Activated CD8-positive, alpha-beta memory T cell treated with anti-CD3 and anti-CD28 coated beads, Interleukin-2, amount 50 U/mL, for 1 hour (primary cell): ENCODE measurements at regions not wholly inside any gene's neighbourhood (a gene's known extent, or its start where the extent isn't known, plus 50 kb on each side); places are given as distances from the start of the nearest gene placed in this dataset.
"Not testable (repeated sequence)": the region's sequence is repeated elsewhere in the genome, so short reads cannot be mapped to it uniquely, and the experiment has no call there.

Experiments
- DNase-seq: peaks from one replicate; pipeline ENCODE4 v3.0.0-alpha.2; 2020; ENCODE audit errors: extremely low read depth

DNA sequence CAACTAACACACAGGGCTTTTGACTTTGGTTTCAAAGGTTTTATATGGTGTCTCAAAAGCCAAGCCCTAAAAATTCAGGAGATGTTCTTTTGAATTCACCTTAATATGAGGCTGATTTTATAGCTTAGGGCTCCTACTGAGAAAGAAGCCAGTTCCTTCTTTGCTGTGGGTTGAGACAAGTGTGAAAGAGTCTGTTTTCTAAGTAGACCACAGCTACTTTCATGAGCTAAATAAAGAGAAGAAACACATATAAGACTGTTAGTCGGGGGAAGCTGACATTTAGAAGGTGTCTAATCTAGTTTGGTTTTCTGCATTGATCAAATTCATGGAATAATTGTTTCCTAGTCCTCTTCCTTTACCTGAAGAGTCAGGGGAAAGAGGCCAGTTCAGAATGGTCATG is 332.1 kb upstream of the CELF2 start:
- DNase-seq: no peak

GRCh38 chr10:10687751-10688150 is 329.9 kb upstream of the CELF2 start:
- DNase-seq: no peak

GRCh38 chr10:10699427-10699826 is 318.2 kb upstream of the CELF2 start:
- DNase-seq: no peak

DNA sequence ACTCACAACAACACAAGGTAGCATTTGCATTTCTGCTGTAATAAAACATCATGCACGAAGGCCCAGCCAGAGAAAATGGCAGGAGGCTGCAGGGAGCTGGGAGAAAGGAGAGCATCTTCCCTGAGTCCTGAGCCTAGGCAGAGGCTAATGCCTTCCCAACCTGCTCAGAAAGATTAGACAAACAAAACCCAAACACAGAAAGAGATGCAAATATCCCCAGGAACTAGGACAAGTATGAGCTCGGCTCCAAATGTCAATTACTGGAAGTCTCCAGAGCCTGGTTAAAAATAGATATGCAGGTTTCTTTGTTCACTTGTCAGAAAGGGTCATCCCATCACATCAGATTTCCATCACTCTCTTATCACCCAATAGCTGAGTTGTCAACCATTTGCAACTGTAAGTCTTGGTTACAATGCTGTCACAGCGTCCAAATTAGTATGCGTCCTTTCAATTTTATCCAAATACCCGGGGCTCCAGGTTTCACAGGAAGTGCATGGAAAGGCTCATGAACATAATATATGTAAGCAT is 316.5 kb upstream of the CELF2 start:
- DNase-seq: no peak

DNA sequence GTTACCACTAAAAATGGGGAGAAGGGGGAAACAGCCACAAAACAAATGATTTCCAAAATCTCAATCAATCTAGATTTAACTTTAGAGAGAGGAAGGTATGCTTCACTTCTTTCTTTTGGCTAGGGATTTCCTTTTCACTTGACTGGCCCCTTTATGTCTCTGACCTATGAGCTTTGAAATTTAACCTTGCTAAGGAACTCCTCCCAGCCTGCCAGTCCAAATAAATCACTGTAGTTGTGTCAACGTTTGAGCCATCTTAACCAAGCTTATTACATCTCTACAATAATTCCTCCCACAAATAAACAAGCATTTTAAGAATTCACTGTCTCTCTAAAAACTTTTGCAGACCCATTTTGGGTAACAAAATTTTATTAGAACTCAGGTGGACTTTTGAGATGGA is 315.5 kb upstream of the CELF2 start:
- no peak for DNase-seq

DNA sequence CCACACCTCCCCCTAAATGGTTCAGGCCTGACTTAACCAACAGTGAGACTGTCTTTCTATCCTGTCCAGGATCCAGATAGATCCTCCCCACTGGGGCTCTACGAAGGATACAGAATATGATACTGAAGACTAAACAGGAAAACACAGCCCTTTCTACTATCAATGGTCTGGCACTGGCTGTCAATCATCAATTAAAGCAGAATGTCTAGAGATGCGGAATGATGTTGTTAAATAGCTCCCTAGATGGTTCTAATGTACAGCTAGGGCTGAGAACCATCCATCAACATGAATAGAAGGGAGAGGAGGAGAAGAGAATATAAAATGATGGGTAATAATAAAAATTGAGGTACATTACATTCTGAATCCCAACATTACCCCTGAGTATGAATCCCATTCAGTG is 314.3 kb upstream of the CELF2 start:
- no peak for DNase-seq

DNA sequence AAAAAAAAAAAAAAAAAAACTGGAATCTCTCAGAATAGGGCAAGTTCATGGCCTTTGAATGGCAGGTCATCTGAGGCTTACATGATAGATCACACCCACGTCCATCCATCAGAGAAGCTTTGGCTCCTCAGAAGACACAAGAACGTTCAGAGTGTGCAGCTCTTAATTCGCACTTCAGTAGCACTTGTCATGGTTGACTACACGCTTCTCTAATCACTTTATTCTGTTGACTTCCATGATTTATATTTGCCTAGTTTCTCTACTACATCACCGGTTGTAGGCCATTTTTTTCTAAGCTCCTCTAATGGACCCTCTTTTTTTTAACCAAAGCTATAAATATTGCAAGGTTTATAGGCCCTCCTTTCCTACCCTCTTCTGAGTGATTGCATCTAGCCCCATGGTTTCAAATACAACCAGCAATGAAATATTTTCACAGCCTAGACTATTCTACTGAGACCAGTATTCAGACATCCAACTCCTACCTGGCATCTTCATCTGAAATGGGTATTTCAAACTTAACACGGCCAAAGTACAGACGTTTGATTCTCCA is 305.4 kb upstream of the CELF2 start:
- no peak for DNase-seq

GRCh38 chr10:10714327-10714726 is 303.3 kb upstream of the CELF2 start:
- DNase-seq: no peak

- no peak for DNase-seq
Observed at GRCh38 chr10:10716972-10717371, 300.7 kb upstream of the CELF2 start.

GRCh38 chr10:10722422-10722821 is 295.2 kb upstream of the CELF2 start:
- no peak for DNase-seq

DNA sequence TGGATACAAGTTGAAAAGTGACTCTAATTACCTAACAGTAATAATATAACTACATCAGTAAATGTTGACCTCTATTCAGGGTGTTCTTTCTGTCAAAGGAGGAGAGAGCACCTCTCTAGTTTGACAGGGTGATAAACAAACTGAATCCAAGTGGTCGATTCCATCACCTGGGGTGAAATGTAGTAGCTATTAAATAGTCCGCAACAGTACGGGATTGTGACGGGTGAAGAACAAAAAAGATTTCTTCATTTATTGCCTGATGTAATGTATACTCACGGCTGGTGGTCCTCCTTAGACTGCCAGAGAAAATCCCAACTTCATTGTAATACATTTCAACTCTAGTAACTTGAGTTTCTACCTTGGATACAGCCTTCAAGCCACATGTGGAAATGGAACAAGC is 292.5 kb upstream of the CELF2 start:
- no peak for DNase-seq

- DNase-seq: no peak
Observed at GRCh38 chr10:10726101-10726500, 291.6 kb upstream of the CELF2 start.

DNA sequence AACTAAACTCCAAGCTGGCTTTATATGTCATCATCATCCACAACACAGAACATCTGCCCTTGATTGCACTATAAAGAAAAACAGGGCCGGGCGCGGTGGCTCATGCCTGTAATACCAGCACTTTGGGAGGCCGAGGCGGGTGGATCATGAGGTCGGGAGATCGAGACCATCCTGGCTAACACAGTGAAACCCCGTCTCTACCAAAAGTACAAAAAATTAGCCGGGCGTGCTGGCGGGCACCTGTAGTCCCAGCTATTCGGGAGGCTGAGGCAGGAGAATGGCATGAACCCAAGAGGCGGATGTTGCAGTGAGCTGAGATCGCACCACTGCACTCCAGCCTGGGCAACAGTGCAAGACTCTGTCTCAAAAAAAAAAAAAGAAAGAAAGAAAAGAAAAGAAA is 290.3 kb upstream of the CELF2 start:
- DNase-seq: not testable (repeated sequence)

DNA sequence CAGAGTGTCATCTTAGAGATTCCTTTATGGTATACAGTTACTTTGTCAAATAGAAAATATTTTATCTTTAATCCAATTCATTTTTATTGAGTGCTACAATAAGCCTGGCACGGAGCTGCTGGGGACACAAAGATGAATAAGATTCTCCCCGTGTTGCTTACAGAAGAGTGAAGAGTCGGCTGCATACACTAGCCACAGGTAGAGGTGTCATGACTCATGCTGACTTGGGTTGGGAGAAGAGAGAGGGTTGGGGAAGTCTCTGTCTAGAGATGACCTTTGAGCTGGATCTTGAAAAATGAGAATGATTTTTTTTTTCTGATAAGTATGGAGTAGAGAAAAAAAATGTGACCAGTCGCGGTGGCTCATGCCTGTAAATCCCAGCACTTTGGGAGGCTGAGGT is 289.9 kb upstream of the CELF2 start:
- no peak for DNase-seq

DNA sequence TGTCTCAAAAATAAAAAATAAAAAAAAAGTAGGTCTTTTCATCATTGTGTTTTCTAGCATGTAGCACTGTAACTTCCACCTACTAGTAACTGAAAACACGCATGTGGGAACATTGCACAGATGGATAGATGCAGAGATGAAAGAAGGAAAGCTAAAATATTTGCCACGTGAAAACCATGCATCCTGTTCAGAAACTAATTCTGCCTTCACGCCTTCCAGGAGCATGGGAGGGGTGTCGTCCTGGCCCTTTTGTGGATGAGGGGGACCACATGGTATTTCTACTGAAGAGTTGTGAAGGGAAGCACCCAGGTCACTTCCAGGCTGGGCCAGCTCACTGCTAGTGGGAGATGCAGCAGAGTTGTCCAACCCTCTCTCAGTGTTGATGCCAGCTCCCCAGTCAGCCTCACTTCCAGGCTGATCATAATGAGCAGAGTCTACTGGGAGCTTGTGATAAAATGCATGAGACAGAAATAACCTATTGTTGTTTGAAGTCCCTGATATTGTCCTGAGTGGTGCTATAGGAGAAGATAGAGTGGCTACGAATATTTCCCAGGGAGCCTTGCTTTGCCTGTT is 287.1 kb upstream of the CELF2 start:
- DNase-seq: no peak

DNA sequence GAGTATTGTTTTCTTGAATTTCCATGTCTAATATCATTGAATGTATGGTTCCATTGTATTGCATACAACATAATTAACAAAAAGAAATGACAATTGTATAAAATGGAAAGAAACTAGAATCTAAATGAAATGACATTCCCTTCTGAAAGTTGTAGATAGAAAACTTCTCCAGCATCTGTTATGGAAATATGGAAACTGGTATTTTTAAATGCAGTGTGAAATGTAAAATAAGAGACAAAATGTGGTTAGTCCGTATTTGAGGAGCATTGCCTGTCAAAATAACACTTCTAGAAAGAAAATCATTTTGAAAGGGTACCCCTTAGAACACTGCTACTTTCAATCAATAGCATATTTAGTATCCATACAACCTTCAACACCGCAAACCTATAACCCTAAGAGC is 286.3 kb upstream of the CELF2 start:
- DNase-seq: no peak

DNA sequence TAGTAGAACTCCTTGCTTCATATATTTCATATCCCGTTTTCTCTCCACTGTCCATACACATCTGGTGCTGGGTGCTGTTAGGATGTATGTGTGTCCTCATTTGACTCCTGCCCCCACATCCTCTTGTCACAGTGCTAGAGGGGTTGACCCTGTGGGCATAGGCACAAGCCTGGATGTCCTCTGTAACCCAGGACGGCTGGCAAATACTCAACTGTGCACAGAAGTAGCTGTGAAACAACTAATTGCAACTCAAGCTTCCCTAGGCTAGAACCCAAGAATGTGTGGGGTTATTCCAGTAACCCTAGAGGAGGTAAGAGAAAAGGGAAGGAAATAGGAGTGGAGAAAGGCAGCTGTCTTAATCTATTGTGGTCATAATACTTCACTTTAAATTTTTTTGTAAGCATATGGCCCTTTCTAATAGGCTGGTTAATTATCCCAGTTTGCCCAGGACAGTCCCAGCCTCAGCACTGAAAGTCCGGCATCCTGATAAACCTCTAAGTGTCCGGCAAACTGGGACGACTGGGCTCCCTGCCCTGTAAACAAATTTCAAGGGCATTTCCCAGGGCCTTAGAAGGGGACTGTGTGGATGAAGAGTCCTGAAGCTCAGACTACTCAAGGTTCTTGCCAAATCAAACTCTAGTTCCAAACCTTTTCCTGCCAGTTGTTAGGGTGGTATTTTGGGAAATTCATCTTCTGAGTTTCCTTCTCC is 283.2 kb upstream of the CELF2 start:
- DNase-seq: no peak

DNA sequence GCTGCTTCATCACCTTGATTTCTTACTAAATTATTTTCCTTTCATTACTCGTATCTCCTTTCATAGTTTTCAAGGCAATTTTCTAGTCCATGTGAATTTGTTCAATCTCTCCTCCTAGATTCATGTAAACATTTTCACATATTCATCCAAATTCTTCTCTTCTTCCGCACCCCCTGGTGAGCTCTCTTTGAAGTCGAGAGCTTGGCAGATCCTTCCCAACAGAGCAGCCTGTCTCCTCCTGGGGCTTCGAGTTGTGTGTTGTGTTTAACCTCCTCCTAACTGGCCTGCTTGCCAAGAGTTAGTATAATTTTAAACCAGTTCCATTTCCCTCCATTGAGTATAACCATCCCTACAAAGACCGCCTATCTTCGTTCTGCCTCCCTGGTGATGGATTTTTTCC is 272.4 kb upstream of the CELF2 start:
- DNase-seq: no peak

DNA sequence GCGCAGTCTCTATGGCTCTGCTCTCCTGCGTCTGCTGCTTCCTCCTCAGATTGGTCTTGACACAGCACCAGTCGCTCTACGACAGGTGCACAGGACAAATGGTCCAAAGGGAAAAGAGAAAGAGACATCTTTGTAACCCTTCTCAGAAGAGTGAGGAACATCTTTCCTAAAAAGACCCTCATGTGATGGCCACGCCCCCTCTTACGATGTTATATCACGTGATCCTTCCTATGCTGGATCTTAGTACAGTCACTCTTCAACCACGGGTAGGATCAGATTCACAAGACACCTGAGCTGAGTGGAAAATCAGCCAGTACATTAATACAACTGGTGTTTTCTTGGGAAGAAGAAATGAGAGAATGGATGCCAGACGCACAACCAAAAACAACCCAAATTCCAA is 262.2 kb upstream of the CELF2 start:
- DNase-seq: no peak

DNA sequence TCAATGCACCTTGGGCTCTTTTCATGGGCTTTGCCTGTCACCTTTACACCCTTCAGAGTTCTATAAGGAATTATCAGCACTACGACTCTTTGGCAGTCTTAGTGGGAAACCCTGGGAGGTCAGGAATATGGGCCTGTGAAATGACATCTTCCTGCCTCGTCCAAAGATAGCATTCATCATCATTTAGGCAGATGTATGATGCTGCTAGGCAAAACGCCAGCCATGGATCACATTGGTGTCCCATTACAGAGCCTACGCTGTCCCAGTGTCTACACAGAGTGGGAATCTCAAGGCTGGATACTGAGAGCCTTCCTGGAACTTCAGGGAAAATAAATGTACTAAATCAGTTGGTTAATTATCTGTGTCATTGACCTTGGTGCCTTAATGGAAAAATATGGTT is 259.4 kb upstream of the CELF2 start:
- no peak for DNase-seq

DNA sequence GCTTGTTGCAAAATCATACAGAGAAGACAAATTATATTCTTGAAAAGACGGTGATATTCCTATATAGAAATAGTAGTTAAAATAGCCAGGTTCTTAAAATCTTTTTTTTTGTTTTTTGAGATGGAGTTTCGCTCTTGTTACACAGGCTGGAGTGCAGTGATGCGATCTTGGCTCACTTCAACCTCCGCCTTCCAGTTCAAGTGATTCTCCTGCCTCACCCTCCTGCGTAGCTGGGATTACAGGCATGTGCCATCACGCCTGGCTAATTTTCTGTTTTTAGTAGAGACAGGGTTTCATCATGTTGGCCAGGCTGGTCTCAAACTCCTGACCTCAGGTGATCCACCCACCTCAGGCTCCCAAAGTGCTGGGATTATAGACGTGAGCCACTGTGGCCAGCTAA is 257.9 kb upstream of the CELF2 start:
- DNase-seq: not testable (repeated sequence)

DNA sequence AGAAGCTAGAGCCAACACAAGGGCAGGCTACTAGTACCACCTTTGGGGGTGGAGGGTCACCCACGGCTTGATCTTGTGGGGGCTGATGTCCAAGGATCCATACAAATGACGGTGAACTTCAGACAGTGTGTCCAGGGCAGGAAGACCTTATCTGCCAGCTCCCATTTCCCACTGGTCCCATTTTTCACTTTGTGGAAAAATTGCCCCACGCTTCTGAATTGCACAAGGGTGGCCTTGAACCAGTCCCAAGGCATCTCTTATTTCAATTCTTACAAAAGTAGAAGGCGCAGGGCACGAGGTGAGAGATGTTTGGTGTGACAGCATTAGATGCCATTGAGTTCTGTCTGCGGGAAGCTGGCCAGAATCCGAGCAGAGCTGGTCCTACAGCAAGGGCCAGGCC is 252.7 kb upstream of the CELF2 start:
- no peak for DNase-seq

DNA sequence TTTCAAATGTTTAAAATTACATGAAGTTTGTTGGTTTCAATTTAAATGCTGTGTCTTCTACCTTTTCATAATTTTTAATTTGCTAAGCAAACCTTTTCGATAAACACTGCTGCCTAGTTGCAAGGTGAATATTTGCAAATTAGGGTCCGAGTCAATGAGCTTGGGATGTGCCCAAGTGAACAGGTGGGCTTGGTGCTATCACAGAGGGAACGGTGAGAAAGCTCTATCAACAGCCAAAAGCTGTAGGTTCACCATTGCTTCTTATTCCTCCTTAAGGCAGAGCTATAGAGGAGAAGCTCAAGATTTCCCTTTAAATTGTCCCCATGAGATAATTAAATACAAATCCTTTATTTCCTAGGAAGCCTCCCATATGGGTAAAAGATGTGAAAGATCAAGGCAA is 245.3 kb upstream of the CELF2 start:
- no peak for DNase-seq
